ENCODE measurements at regions not wholly inside any gene's neighbourhood (a gene's known extent, or its start where the extent isn't known, plus 50 kb on each side); places are given as distances from the start of the nearest gene placed in this dataset.

GRCh38 chr2:184339966-184340365 is 258.4 kb upstream of the ZNF804A start:
- no peak overlapping the region for H3K4me3 ChIP-seq
- peak overlapping the region; percentile 72 for H3K27ac ChIP-seq
- H3K36me3 ChIP-seq (ENCODE audit: insufficient read depth, low read length): no peaks in the 10 kb centered on the region
- H3K9ac ChIP-seq (ENCODE audit: insufficient read length): no peak overlapping the region
- H3K9me3 ChIP-seq (ENCODE audit: low read depth, low read length): no peaks in the 10 kb centered on the region
- DNase-seq (ENCODE audit: low read depth, low spot score): peak; percentile 32
- TF ChIP-seq FOXP2 (optimal IDR thresholded peaks at IDR 0.05; ENCODE audit: control extremely low read depth, extremely low read length, insufficient read depth): no peak
- no peak for TF ChIP-seq POLR2AphosphoS5 (IDR thresholded peaks at IDR 0.05; ENCODE audit: borderline replicate concordance, low read depth, low read length)
- no peak for TF ChIP-seq EZH2 (IDR thresholded peaks at IDR 0.05)

- Histone ChIP-seq H3K9me3 (ENCODE audit: low read depth, low read length) (no peaks in the 10 kb centered on the region), H3K9ac (ENCODE audit: insufficient read length) (no peak overlapping the region), H3K4me3 (no peak overlapping the region), H3K36me3 (ENCODE audit: insufficient read depth, low read length) (no peaks in the 10 kb centered on the region), H3K27ac (no peak overlapping the region)
- TF ChIP-seq FOXP2 (optimal IDR thresholded peaks at IDR 0.05; ENCODE audit: control extremely low read depth, extremely low read length, insufficient read depth) (no peak), POLR2AphosphoS5 (IDR thresholded peaks at IDR 0.05; ENCODE audit: borderline replicate concordance, low read depth, low read length) (no peak), EZH2 (IDR thresholded peaks at IDR 0.05) (no peak)
- no peak for DNase-seq (ENCODE audit: low read depth, low spot score)
Measured at GRCh38 chr2:184346338-184346862, 251.9 kb upstream of the ZNF804A start.

DNA sequence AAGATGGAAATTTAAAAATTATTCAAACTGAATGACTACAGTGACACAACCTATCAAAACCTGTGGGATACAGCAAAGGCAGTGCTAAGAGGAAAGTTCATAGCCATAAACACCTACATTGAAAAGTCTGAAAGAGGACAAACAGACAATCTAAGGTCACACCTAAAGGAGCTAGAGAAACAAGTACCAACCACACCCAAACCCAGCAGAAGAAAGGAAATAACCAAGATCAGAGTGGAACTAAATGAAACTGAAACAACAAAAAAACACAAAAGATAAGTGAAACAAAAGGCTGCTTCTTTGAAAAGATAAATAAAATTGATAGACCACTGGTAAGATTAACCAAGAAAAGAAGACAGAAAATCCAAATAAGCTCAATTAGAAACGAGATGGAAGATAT is 247.2 kb upstream of the ZNF804A start:
- no peak for DNase-seq (ENCODE audit: low read depth, low spot score)
- no peak overlapping the region for H3K9ac ChIP-seq (ENCODE audit: insufficient read length)
- TF ChIP-seq EZH2 (IDR thresholded peaks at IDR 0.05) (no peak), FOXP2 (optimal IDR thresholded peaks at IDR 0.05; ENCODE audit: control extremely low read depth, extremely low read length, insufficient read depth) (no peak)
- no peaks in the 10 kb centered on the region for H3K9me3 ChIP-seq (ENCODE audit: low read depth, low read length)
- H3K27ac ChIP-seq: no peak overlapping the region
- no peaks in the 10 kb centered on the region for H3K36me3 ChIP-seq (ENCODE audit: insufficient read depth, low read length)
- no peak overlapping the region for H3K4me3 ChIP-seq

DNA sequence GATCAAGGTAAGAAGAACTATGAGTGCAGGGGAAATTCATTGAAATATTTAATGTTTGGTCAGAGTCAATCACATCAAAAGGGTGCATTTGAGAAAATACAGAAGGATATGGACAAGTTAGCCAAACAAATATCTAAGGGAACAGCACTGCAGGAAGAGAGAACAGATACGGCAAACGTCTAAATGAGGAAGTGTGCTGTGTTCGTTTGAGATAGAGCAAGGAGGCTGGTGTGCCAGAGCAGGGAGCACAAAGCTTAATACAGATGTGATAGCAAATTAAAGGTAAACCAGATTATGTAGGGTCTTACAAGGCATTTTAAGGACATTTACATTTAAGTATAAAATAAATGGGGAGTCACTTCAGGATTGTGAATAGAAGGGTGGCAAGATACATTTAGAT is 241.3 kb upstream of the ZNF804A start:
- Histone ChIP-seq H3K9ac (ENCODE audit: insufficient read length) (no peak overlapping the region), H3K36me3 (ENCODE audit: insufficient read depth, low read length) (no peaks in the 10 kb centered on the region), H3K4me3 (no peak overlapping the region), H3K9me3 (ENCODE audit: low read depth, low read length) (no peaks in the 10 kb centered on the region), H3K27ac (no peak overlapping the region)
- DNase-seq (ENCODE audit: low read depth, low spot score): no peak
- no peak for TF ChIP-seq FOXP2 (optimal IDR thresholded peaks at IDR 0.05; ENCODE audit: control extremely low read depth, extremely low read length, insufficient read depth)

DNA sequence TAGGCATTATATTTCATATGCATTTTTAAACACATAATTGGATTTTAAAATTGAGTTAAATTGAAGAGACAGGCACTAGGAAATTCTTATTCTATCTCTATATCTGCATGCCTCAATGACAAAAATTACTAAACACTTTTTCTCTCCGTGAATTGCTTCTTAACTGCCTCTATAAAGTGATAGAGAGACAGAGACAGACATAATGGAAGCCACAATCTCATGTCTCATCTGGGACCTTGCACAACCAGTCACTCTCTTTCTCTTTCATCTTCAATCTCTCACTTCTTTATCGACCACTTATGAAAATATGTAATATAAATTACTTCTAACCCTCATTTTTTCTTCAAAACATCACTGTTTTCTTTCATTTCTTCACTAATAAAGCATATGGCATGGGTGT is 238.9 kb upstream of the ZNF804A start:
- DNase-seq (ENCODE audit: low read depth, low spot score): no peak
- Histone ChIP-seq H3K9me3 (ENCODE audit: low read depth, low read length) (no peaks in the 10 kb centered on the region), H3K36me3 (ENCODE audit: insufficient read depth, low read length) (no peaks in the 10 kb centered on the region), H3K9ac (ENCODE audit: insufficient read length) (no peak overlapping the region), H3K4me3 (no peak overlapping the region), H3K27ac (no peak overlapping the region)
- TF ChIP-seq FOXP2 (optimal IDR thresholded peaks at IDR 0.05; ENCODE audit: control extremely low read depth, extremely low read length, insufficient read depth) (no peak), EZH2 (IDR thresholded peaks at IDR 0.05) (no peak), POLR2AphosphoS5 (IDR thresholded peaks at IDR 0.05; ENCODE audit: borderline replicate concordance, low read depth, low read length) (no peak)

DNA sequence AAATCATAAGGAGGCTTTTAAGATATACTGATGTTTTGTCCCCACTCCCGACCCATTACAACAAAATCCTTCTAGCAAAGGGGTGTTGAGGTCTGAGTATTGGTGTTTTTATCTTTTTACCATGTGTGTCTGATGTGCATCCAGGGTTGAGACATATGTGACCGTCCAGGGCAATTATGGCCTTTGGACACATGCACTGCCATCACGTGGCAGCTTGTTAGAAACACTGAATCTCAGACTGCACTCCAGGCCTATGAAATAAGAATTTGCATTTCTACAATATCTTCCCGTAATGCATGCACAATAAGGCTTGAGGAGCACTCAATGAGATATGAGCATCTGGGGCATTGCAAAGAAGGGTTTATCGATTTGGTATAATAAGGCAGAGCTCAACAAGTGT is 235.1 kb upstream of the ZNF804A start:
- no peak for TF ChIP-seq POLR2AphosphoS5 (IDR thresholded peaks at IDR 0.05; ENCODE audit: borderline replicate concordance, low read depth, low read length)
- TF ChIP-seq EZH2 (IDR thresholded peaks at IDR 0.05): no peak
- no peak for TF ChIP-seq FOXP2 (optimal IDR thresholded peaks at IDR 0.05; ENCODE audit: control extremely low read depth, extremely low read length, insufficient read depth)
- Histone ChIP-seq H3K9me3 (ENCODE audit: low read depth, low read length) (no peaks in the 10 kb centered on the region), H3K4me3 (no peak overlapping the region), H3K9ac (ENCODE audit: insufficient read length) (no peak overlapping the region), H3K27ac (no peak overlapping the region), H3K36me3 (ENCODE audit: insufficient read depth, low read length) (no peaks in the 10 kb centered on the region)
- DNase-seq (ENCODE audit: low read depth, low spot score): no peak

DNA sequence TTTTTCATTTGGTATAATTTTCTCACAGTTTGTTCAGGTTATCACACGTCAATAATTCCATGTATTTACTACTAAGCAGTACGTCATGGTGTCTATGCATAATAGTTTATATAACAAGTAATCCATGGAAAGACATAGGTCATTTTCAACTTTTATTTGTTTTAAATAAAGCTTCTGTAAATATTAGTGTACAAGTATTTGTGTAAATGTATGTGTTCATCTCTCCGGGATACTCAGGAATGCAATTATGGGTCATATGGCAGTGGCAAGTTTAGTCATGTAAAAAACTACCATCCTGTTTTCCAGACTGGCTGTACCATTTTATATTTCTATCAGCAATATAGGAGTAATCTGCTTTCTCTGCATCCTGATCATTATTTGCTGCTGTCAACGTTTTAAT is 231.1 kb upstream of the ZNF804A start:
- Histone ChIP-seq H3K27ac (no peak overlapping the region), H3K9me3 (ENCODE audit: low read depth, low read length) (no peaks in the 10 kb centered on the region), H3K36me3 (ENCODE audit: insufficient read depth, low read length) (no peaks in the 10 kb centered on the region), H3K9ac (ENCODE audit: insufficient read length) (no peak overlapping the region), H3K4me3 (no peak overlapping the region)
- TF ChIP-seq FOXP2 (optimal IDR thresholded peaks at IDR 0.05; ENCODE audit: control extremely low read depth, extremely low read length, insufficient read depth): no peak
- TF ChIP-seq EZH2 (IDR thresholded peaks at IDR 0.05): no peak
- TF ChIP-seq POLR2AphosphoS5 (IDR thresholded peaks at IDR 0.05; ENCODE audit: borderline replicate concordance, low read depth, low read length): no peak
- no peak for DNase-seq (ENCODE audit: low read depth, low spot score)

GRCh38 chr2:184369307-184369706 is 229.0 kb upstream of the ZNF804A start:
- H3K9me3 ChIP-seq (ENCODE audit: low read depth, low read length): no peaks in the 10 kb centered on the region
- no peak overlapping the region for H3K27ac ChIP-seq
- DNase-seq (ENCODE audit: low read depth, low spot score): no peak
- H3K36me3 ChIP-seq (ENCODE audit: insufficient read depth, low read length): no peaks in the 10 kb centered on the region
- H3K4me3 ChIP-seq: no peak overlapping the region
- TF ChIP-seq EZH2 (IDR thresholded peaks at IDR 0.05) (no peak), POLR2AphosphoS5 (IDR thresholded peaks at IDR 0.05; ENCODE audit: borderline replicate concordance, low read depth, low read length) (no peak), FOXP2 (optimal IDR thresholded peaks at IDR 0.05; ENCODE audit: control extremely low read depth, extremely low read length, insufficient read depth) (no peak)
- no peak overlapping the region for H3K9ac ChIP-seq (ENCODE audit: insufficient read length)

GRCh38 chr2:184370954-184371353 is 227.4 kb upstream of the ZNF804A start:
- H3K4me3 ChIP-seq: no peak overlapping the region
- no peak overlapping the region for H3K27ac ChIP-seq
- H3K9me3 ChIP-seq (ENCODE audit: low read depth, low read length): no peaks in the 10 kb centered on the region
- no peak overlapping the region for H3K9ac ChIP-seq (ENCODE audit: insufficient read length)
- DNase-seq (ENCODE audit: low read depth, low spot score): no peak
- no peaks in the 10 kb centered on the region for H3K36me3 ChIP-seq (ENCODE audit: insufficient read depth, low read length)
- TF ChIP-seq FOXP2 (optimal IDR thresholded peaks at IDR 0.05; ENCODE audit: control extremely low read depth, extremely low read length, insufficient read depth): no peak
- TF ChIP-seq EZH2 (IDR thresholded peaks at IDR 0.05): no peak
- no peak for TF ChIP-seq POLR2AphosphoS5 (IDR thresholded peaks at IDR 0.05; ENCODE audit: borderline replicate concordance, low read depth, low read length)
